ENCODE measurements at regions not wholly inside any gene's neighbourhood (a gene's known extent, or its start where the extent isn't known, plus 50 kb on each side); places are given as distances from the start of the nearest gene placed in this dataset.

DNA sequence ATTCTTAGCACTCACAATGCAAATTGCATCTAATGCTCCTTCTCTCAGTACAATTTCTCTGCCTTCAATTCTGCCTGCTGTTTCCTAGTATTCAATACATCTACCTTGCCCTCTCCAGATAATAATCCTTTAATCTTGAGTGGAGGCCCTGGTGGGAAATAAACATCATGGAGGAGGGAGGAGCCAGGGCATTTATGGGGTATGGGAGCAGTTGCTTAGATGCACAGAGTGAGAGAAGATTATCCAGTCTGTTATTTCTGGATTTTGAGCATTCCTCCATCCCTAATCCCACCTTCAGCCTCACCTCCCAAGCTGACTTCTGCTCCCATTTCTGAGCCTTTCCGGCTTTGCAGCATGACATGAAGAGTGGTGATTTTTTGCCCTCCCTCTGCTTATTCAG, 127.9 kb upstream of the PPP3CA start:
- intact Hi-C loops (cut with DNase I), result no loop called here
- Histone ChIP-seq H3K4me3 (no peak overlapping the region), H3K27me3 (no peaks in the 10 kb centered on the region), H3K9me3 (replicated peaks in 1 of 3) (no peaks in the 10 kb centered on the region), H3K27ac (no peak overlapping the region), H3K36me3 (replicated peaks in 1 of 2) (no peaks in the 10 kb centered on the region), H3K4me1 (replicated peaks in 1 of 2) (no peaks in the 10 kb centered on the region)
- TF ChIP-seq POLR2A (IDR thresholded peaks at IDR 0.05) (no peak), CTCF (IDR thresholded peaks at IDR 0.05) (no peak)
- WGBS, 4 donors, result 71 to 92% (median 85%) methylated on average over 1 of the region's 1 CpG
- no peak for DNase-seq

GRCh38 chr4:101471201-101471600, 123.9 kb upstream of the PPP3CA start:
- H3K27me3 ChIP-seq, result no peaks in the 10 kb centered on the region
- TF ChIP-seq POLR2A (IDR thresholded peaks at IDR 0.05) (no peak), CTCF (IDR thresholded peaks at IDR 0.05) (no peak)
- no peaks in the 10 kb centered on the region for H3K4me1 ChIP-seq (replicated peaks in 1 of 2)
- no peaks in the 10 kb centered on the region for H3K9me3 ChIP-seq (replicated peaks in 1 of 3)
- DNase-seq, result no peak
- intact Hi-C loops (cut with DNase I), result no loop called here
- H3K36me3 ChIP-seq (replicated peaks in 1 of 2), result no peaks in the 10 kb centered on the region
- H3K27ac ChIP-seq, result no peak overlapping the region
- no peak overlapping the region for H3K4me3 ChIP-seq

- DNase-seq, result no peak
- H3K27ac ChIP-seq, result no peak overlapping the region
- no peaks in the 10 kb centered on the region for H3K27me3 ChIP-seq
- WGBS, 4 donors, result 30 to 62% (median 57%) methylated on average over 2 of the region's 2 CpGs
- intact Hi-C loops (cut with DNase I), result no loop called here
- no peaks in the 10 kb centered on the region for H3K36me3 ChIP-seq (replicated peaks in 1 of 2)
- TF ChIP-seq CTCF (IDR thresholded peaks at IDR 0.05) (no peak), POLR2A (IDR thresholded peaks at IDR 0.05) (no peak)
- no peak overlapping the region for H3K4me3 ChIP-seq
- no peaks in the 10 kb centered on the region for H3K9me3 ChIP-seq (replicated peaks in 1 of 3)
- no peaks in the 10 kb centered on the region for H3K4me1 ChIP-seq (replicated peaks in 1 of 2)
Measured at GRCh38 chr4:101464596-101464995, 117.3 kb upstream of the PPP3CA start.

GRCh38 chr4:101458914-101459313, 111.6 kb upstream of the PPP3CA start:
- H3K27me3 ChIP-seq, result no peaks in the 10 kb centered on the region
- no peaks in the 10 kb centered on the region for H3K36me3 ChIP-seq (replicated peaks in 1 of 2)
- intact Hi-C loops (cut with DNase I), result no loop called here
- no peak for DNase-seq
- TF ChIP-seq POLR2A (IDR thresholded peaks at IDR 0.05), result no peak
- no peak for TF ChIP-seq CTCF (IDR thresholded peaks at IDR 0.05)
- H3K9me3 ChIP-seq (replicated peaks in 1 of 3), result no peaks in the 10 kb centered on the region
- no peak overlapping the region for H3K4me3 ChIP-seq
- no peak overlapping the region for H3K27ac ChIP-seq
- no peaks in the 10 kb centered on the region for H3K4me1 ChIP-seq (replicated peaks in 1 of 2)

Measured in adrenal gland (tissue), 9 donors.